ENCODE measurements at regions not wholly inside any gene's neighbourhood (a gene's known extent, or its start where the extent isn't known, plus 50 kb on each side); places are given as distances from the start of the nearest gene placed in this dataset.

DNA sequence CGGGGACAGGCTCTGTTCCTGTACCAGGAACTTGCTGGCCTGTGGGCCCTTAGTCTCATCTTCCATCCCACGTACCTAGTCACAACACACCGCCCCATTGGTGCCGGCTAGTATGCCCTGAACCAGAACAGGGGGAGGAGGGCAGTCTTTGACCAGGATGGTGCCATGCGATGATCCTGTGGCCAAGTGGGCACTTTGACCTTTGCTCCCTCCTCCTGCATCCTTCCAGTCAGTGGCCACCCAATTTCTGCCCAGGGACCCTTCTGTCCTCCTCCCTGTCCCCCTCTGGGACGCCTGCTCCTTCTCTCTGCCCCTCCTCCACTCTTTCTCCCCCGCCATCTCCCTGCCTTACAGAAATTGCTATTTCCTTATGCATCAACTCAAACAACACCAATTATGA, 126.3 kb upstream of the CHST15 start:
- Mint-ChIP-seq H3K27me3 (peaks cover 45% of the 10 kb centered on the region), H3K9me3 (no peaks in the 10 kb centered on the region), H3K4me1 (ENCODE audit: low read depth) (peaks cover 27% of the 10 kb centered on the region), H3K27ac (no peak overlapping the region), H3K36me3 (ENCODE audit: low read depth) (no peaks in the 10 kb centered on the region), H3K4me3 (no peak overlapping the region)
- intact Hi-C loops (cut with micrococcal nuclease) = loop anchor here (10.0 kb wide), 1 partner anchor 75 kb away; no protein-coding TSS in a partner anchor

- Mint-ChIP-seq H3K9me3 (no peaks in the 10 kb centered on the region), H3K4me1 (ENCODE audit: low read depth) (peaks cover 27% of the 10 kb centered on the region)
Observed at GRCh38 chr10:124219062-124219461, 125.7 kb upstream of the CHST15 start.

GRCh38 chr10:124217906-124218804, 124.8 kb upstream of the CHST15 start:
- no peaks in the 10 kb centered on the region for H3K36me3 Mint-ChIP-seq (ENCODE audit: low read depth)
- intact Hi-C loops (cut with micrococcal nuclease) = loop anchor here (10.0 kb wide), 1 partner anchor 73 kb away; no protein-coding TSS in a partner anchor
- peaks cover 50% of the 10 kb centered on the region for H3K27me3 Mint-ChIP-seq
- no peak overlapping the region for H3K27ac Mint-ChIP-seq
- H3K9me3 Mint-ChIP-seq = no peaks in the 10 kb centered on the region
- H3K4me1 Mint-ChIP-seq (ENCODE audit: low read depth) = peaks cover 27% of the 10 kb centered on the region
- H3K4me3 Mint-ChIP-seq = no peak overlapping the region

More at GRCh38 chr10:124219062-124219461, 125.7 kb upstream of the CHST15 start:
- intact Hi-C loops (cut with micrococcal nuclease) = loop anchor here (10.0 kb wide), 1 partner anchor 74 kb away; no protein-coding TSS in a partner anchor
- Mint-ChIP-seq H3K36me3 (ENCODE audit: low read depth) (no peaks in the 10 kb centered on the region), H3K4me3 (no peak overlapping the region), H3K27me3 (peaks cover 51% of the 10 kb centered on the region), H3K27ac (no peak overlapping the region)

DNA sequence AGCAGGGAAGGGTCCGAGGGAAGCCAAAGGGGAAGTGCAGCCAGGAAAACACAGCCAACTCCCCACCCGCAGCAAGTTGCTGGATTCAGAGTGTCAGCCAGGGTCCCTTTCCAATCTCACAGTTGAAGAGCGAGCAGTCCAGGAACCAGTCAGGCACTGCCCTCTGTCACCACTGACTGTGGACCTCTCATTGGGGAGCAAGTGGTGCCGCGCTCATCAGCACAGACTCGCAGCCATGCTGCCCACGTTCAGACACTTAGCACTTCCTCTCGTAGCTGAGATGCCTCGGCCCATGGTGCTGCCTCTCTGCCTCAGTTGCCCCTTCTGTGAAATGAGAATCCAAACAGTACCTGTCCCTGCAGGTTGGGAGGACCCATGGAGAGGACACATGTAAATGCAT, 123.6 kb upstream of the CHST15 start:
- intact Hi-C loops (cut with micrococcal nuclease) = loop anchor here (10.0 kb wide), 1 partner anchor 72 kb away; no protein-coding TSS in a partner anchor
- H3K27ac Mint-ChIP-seq = peak overlapping the region; percentile 17
- no peaks in the 10 kb centered on the region for H3K9me3 Mint-ChIP-seq
- H3K36me3 Mint-ChIP-seq (ENCODE audit: low read depth) = no peaks in the 10 kb centered on the region
- no peak overlapping the region for H3K4me3 Mint-ChIP-seq
- H3K27me3 Mint-ChIP-seq = peaks cover 46% of the 10 kb centered on the region
- peaks cover 30% of the 10 kb centered on the region for H3K4me1 Mint-ChIP-seq (ENCODE audit: low read depth)

DNA sequence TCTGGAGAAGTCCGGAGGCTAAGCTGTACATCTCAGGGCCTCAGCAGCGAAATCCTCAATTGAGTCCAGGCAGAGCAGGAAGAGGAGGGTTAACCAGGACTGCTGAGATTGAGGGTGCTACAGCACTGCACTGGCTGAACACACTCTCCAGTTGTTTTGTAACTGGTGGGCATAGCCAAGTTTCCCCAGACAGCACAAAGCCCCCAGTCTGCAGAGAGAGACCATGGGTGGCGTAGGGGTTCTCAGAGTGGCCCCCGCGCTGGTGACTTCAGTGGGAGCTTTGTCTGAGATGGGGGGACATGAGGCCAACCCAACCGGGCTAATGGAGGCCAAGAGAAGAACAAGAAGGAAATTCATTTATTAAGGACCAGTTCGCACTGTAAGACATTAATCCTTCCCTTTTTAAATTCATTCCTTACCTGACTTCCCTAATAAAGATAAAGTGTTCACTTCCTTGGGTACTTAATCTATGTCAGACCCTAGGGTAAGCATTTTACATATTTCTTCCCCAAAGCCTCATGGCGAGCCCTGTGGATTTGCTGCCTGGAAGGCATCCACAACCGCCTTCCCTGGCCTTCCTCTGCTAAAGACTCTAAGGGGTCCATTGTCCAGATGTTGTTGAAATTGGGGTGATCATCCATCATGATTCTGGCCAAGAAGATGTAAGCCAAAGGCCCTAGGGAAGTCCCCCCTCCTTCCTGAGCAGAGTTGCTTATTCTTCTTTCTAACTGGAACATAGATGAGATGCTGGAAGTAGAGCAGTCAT, 121.4 kb upstream of the CHST15 start:
- Mint-ChIP-seq H3K4me3 (no peak overlapping the region), H3K4me1 (ENCODE audit: low read depth) (peaks cover 23% of the 10 kb centered on the region), H3K27me3 (peaks cover 28% of the 10 kb centered on the region), H3K27ac (no peak overlapping the region), H3K36me3 (ENCODE audit: low read depth) (no peaks in the 10 kb centered on the region), H3K9me3 (peaks cover 8% of the 10 kb centered on the region)
- intact Hi-C loops (cut with micrococcal nuclease) = loop anchor here (10.0 kb wide), 1 partner anchor 70 kb away; no protein-coding TSS in a partner anchor

- peaks cover 25% of the 10 kb centered on the region for H3K27me3 Mint-ChIP-seq
- no peak overlapping the region for H3K27ac Mint-ChIP-seq
- H3K9me3 Mint-ChIP-seq = peaks cover 8% of the 10 kb centered on the region
- H3K4me1 Mint-ChIP-seq (ENCODE audit: low read depth) = peaks cover 30% of the 10 kb centered on the region
- no peak overlapping the region for H3K4me3 Mint-ChIP-seq
- no peaks in the 10 kb centered on the region for H3K36me3 Mint-ChIP-seq (ENCODE audit: low read depth)
- intact Hi-C loops (cut with micrococcal nuclease) = loop anchor here (10.0 kb wide), 1 partner anchor 69 kb away; no protein-coding TSS in a partner anchor
Observed at GRCh38 chr10:124213899-124214510, 120.6 kb upstream of the CHST15 start.

- intact Hi-C loops (cut with micrococcal nuclease) = loop anchor here (10.0 kb wide), 1 partner anchor 69 kb away; no protein-coding TSS in a partner anchor
- H3K4me1 Mint-ChIP-seq (ENCODE audit: low read depth) = peaks cover 31% of the 10 kb centered on the region
- H3K9me3 Mint-ChIP-seq = peaks cover 8% of the 10 kb centered on the region
- no peaks in the 10 kb centered on the region for H3K36me3 Mint-ChIP-seq (ENCODE audit: low read depth)
- peaks cover 21% of the 10 kb centered on the region for H3K27me3 Mint-ChIP-seq
- no peak overlapping the region for H3K4me3 Mint-ChIP-seq
- H3K27ac Mint-ChIP-seq = no peak overlapping the region
Observed at GRCh38 chr10:124213471-124213870, 120.1 kb upstream of the CHST15 start.

DNA sequence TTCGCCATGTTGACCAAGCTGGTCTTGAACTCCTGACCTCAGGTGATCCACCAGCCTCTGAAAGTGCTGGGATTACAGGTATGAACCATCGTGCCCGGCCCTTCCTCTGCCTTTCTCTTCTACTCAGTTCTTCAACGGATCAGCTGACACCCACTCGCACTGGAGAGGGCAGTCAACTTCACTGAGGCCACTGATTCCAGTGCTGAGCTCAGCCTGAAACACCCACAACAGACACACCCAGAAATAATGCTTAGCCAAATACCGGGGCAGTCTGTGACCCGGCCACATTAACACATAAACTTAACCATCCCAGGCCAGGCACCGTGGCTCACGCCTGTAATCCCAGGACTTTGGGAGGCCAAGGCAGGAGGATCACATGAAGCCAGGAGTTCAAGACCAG, 119.3 kb upstream of the CHST15 start:
- Mint-ChIP-seq H3K27me3 (peaks cover 19% of the 10 kb centered on the region), H3K4me1 (ENCODE audit: low read depth) (peaks cover 30% of the 10 kb centered on the region), H3K27ac (peak overlapping the region; percentile 56), H3K36me3 (ENCODE audit: low read depth) (no peaks in the 10 kb centered on the region), H3K9me3 (peaks cover 12% of the 10 kb centered on the region), H3K4me3 (no peak overlapping the region)
- intact Hi-C loops (cut with micrococcal nuclease) = loop anchor here (10.0 kb wide), 1 partner anchor 68 kb away; no protein-coding TSS in a partner anchor

DNA sequence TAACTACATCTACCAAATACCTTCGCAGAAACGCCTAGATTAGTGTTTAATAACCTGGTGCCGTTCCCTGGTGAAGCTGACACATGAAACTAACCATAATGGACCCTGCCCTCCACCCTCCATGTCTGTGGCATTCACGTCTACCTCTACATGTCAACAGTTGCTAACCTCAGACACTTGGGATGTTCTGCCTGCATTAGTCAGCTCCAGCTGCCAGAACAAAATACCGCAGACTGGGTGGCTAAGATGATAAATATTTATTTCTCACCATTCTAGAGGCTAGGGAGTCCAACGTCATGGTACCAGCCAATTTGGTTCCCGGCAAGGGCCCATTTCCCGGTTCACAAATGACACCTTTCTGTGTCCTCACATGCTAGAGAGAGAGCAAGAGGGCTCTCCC, 118.5 kb upstream of the CHST15 start:
- Mint-ChIP-seq H3K36me3 (ENCODE audit: low read depth) (no peaks in the 10 kb centered on the region), H3K27ac (no peak overlapping the region), H3K9me3 (peaks cover 16% of the 10 kb centered on the region), H3K27me3 (peaks cover 19% of the 10 kb centered on the region), H3K4me3 (no peak overlapping the region), H3K4me1 (ENCODE audit: low read depth) (peaks cover 22% of the 10 kb centered on the region)
- intact Hi-C loops (cut with micrococcal nuclease) = loop anchor here (10.0 kb wide), 1 partner anchor 67 kb away; no protein-coding TSS in a partner anchor

DNA sequence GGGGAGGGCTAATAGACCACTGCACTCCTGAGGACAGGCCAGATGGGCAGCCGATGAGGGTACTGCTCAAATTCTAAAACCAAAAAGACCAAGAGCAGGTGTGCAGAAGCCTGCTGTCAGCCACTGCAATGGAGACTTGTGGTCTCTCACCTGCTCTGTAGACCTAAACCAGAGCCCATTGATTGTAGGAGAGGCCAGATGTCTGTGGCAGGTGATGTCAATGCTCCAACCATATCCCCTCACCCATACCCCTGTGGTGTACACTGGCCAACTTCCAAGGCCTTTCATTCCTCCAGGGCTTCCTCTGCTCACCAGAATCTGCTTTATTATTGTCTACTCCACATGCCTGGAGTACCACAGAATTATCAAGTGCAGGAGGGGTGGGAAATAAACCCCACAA, 116.9 kb upstream of the CHST15 start:
- intact Hi-C loops (cut with micrococcal nuclease) = loop anchor here (10.0 kb wide), 1 partner anchor 65 kb away; no protein-coding TSS in a partner anchor
- Mint-ChIP-seq H3K36me3 (ENCODE audit: low read depth) (no peaks in the 10 kb centered on the region), H3K27me3 (peaks cover 13% of the 10 kb centered on the region), H3K27ac (no peak overlapping the region), H3K9me3 (peaks cover 16% of the 10 kb centered on the region), H3K4me3 (no peak overlapping the region), H3K4me1 (ENCODE audit: low read depth) (peaks cover 13% of the 10 kb centered on the region)

DNA sequence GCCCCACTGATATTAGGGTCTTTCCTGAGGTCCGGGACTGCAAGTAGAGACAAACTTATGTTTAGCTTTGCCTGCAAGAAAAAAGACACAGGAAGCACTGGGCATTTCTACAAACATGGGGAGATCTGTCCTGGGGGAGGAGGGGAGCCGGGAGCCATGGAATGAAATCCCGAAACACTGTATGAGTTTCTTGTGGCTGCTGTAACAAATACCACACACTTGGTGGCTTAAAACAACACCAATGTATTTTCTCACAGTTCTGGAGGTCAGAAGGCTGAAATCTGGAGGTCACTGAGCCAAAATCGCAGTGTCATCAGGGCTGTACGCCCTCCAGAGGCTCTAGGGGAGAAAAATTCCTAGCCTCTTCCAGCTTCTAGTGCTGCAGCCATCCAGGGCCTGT, 114.0 kb upstream of the CHST15 start:
- intact Hi-C loops (cut with micrococcal nuclease) = no loop called here

GRCh38 chr10:124206616-124207015, 113.2 kb upstream of the CHST15 start:
- peaks cover 4% of the 10 kb centered on the region for H3K27me3 Mint-ChIP-seq
- H3K9me3 Mint-ChIP-seq = peaks cover 16% of the 10 kb centered on the region
- H3K36me3 Mint-ChIP-seq (ENCODE audit: low read depth) = no peaks in the 10 kb centered on the region
- no peak overlapping the region for H3K27ac Mint-ChIP-seq
- H3K4me1 Mint-ChIP-seq (ENCODE audit: low read depth) = peaks cover 8% of the 10 kb centered on the region
- intact Hi-C loops (cut with micrococcal nuclease) = no loop called here
- H3K4me3 Mint-ChIP-seq = no peak overlapping the region

More for the DNA sequence above, 114.0 kb upstream of the CHST15 start:
- Mint-ChIP-seq H3K27me3 (peaks cover 4% of the 10 kb centered on the region), H3K36me3 (ENCODE audit: low read depth) (no peaks in the 10 kb centered on the region), H3K4me1 (ENCODE audit: low read depth) (peaks cover 8% of the 10 kb centered on the region), H3K9me3 (peaks cover 16% of the 10 kb centered on the region), H3K27ac (no peak overlapping the region), H3K4me3 (no peak overlapping the region)

- H3K9me3 Mint-ChIP-seq = peaks cover 8% of the 10 kb centered on the region
- H3K4me3 Mint-ChIP-seq = no peak overlapping the region
- H3K36me3 Mint-ChIP-seq (ENCODE audit: low read depth) = no peaks in the 10 kb centered on the region
- H3K27me3 Mint-ChIP-seq = peaks cover 11% of the 10 kb centered on the region
- H3K27ac Mint-ChIP-seq = no peak overlapping the region
- intact Hi-C loops (cut with micrococcal nuclease) = no loop called here
- H3K4me1 Mint-ChIP-seq (ENCODE audit: low read depth) = peaks cover 8% of the 10 kb centered on the region
Observed at GRCh38 chr10:124205432-124205831, 112.0 kb upstream of the CHST15 start.

All from dendritic cell treated with granulocyte-macrophage colony-stimulating factor and Interleukin-4, amounts not matched to agents 40 ng/mL and 50 ng/mL, for 4 days (primary cell).